Ishikawa (cell line): ENCODE measurements at regions not wholly inside any gene's neighbourhood (a gene's known extent, or its start where the extent isn't known, plus 50 kb on each side); places are given as distances from the start of the nearest gene placed in this dataset.

Experiments
- CEBPB ChIP-seq: IDR thresholded peaks from 2 replicates; pipeline ENCODE4 v1.6.1; 2012
- CREB1 ChIP-seq: IDR thresholded peaks from 2 replicates; pipeline ENCODE4 v1.6.1; 2012; ENCODE audit warnings: low read depth
- EGR1 ChIP-seq: IDR thresholded peaks from 2 replicates; pipeline ENCODE4 v1.6.1; 2012
- EP300 ChIP-seq: IDR thresholded peaks from 2 replicates; pipeline ENCODE4 v1.6.1; 2012; ENCODE audit warnings: borderline replicate concordance
- FOXM1 ChIP-seq: IDR thresholded peaks from 2 replicates; pipeline ENCODE4 v1.6.1; 2012; ENCODE audit warnings: low read depth, borderline replicate concordance
- NFIC ChIP-seq: IDR thresholded peaks from 2 replicates; pipeline ENCODE4 v1.6.1; 2012
- RAD21 ChIP-seq: IDR thresholded peaks from 2 replicates; pipeline ENCODE4 v1.6.1; 2012; ENCODE audit warnings: low read depth
- TAF1 ChIP-seq: IDR thresholded peaks from 2 replicates; pipeline ENCODE4 v1.6.1; 2012; ENCODE audit warnings: low read depth, mild to moderate bottlenecking
- TCF12 ChIP-seq: IDR thresholded peaks from 2 replicates; pipeline ENCODE4 v1.6.1; 2012; ENCODE audit warnings: low read depth
- TEAD4 ChIP-seq: IDR thresholded peaks from 2 replicates; pipeline ENCODE4 v1.6.1; 2012
- YY1 ChIP-seq: IDR thresholded peaks from 2 replicates; pipeline ENCODE4 v1.6.1; 2012; ENCODE audit warnings: low read depth
- TF ChIP-seq, protein P1 (sequence below): IDR thresholded peaks from 2 replicates; pipeline ENCODE4 v1.6.1; 2012; ENCODE audit warnings: low read depth, mild to moderate bottlenecking
- TF ChIP-seq, protein P2 (sequence below): IDR thresholded peaks from 2 replicates; pipeline ENCODE4 v1.6.1; 2012

DNA sequence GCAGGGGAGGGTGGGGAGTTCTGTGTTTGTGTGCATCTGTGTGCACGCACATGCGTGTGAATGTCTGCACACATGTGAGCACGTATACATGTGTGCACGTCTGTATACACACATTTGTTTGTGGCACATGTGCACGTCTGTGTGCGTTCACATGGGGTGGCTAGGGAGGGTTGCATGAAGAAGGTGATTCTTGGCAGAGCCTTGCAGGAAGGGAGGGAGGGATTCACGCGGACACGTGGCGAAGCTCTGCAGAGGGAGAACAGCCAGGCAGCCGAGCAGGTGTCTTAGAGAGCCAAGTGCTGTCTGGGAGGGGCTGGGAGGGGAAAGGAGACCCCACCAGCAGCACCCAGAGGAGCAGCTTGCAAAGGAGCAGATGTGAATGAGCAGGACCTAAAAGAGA lies 372.1 kb downstream of the BRD1 start:
- TF ChIP-seq CEBPB (no peak), YY1 (no peak), RAD21 (no peak), EGR1 (no peak)
- TF ChIP-seq, protein P1, sequence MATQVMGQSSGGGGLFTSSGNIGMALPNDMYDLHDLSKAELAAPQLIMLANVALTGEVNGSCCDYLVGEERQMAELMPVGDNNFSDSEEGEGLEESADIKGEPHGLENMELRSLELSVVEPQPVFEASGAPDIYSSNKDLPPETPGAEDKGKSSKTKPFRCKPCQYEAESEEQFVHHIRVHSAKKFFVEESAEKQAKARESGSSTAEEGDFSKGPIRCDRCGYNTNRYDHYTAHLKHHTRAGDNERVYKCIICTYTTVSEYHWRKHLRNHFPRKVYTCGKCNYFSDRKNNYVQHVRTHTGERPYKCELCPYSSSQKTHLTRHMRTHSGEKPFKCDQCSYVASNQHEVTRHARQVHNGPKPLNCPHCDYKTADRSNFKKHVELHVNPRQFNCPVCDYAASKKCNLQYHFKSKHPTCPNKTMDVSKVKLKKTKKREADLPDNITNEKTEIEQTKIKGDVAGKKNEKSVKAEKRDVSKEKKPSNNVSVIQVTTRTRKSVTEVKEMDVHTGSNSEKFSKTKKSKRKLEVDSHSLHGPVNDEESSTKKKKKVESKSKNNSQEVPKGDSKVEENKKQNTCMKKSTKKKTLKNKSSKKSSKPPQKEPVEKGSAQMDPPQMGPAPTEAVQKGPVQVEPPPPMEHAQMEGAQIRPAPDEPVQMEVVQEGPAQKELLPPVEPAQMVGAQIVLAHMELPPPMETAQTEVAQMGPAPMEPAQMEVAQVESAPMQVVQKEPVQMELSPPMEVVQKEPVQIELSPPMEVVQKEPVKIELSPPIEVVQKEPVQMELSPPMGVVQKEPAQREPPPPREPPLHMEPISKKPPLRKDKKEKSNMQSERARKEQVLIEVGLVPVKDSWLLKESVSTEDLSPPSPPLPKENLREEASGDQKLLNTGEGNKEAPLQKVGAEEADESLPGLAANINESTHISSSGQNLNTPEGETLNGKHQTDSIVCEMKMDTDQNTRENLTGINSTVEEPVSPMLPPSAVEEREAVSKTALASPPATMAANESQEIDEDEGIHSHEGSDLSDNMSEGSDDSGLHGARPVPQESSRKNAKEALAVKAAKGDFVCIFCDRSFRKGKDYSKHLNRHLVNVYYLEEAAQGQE = no peak
- TF ChIP-seq, protein P2, sequence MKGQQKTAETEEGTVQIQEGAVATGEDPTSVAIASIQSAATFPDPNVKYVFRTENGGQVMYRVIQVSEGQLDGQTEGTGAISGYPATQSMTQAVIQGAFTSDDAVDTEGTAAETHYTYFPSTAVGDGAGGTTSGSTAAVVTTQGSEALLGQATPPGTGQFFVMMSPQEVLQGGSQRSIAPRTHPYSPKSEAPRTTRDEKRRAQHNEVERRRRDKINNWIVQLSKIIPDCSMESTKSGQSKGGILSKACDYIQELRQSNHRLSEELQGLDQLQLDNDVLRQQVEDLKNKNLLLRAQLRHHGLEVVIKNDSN = no peak

DNA sequence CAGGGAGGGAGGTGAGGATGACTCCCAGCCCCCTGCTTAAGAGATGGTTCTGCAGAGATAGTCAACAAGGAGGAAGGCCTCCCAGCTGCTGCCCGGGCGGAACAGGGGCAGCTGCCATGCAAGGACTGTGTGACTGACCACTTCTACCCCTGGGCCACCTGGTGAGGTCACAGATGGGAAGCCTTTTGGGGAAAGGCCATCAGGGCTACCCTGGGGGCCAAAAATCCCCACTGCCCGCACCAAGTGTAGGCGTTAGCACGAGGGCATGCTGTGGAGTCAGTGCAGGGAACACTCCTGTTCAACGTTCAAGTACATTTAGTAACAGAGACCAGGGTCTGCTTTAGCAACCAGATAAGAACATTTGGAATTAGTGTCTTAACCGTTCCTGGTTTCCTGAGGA lies 372.9 kb downstream of the BRD1 start:
- TF ChIP-seq YY1 (no peak), EGR1 (no peak), TEAD4 (no peak), NFIC (no peak), CEBPB (no peak)
- TF ChIP-seq, protein P2 = no peak

DNA sequence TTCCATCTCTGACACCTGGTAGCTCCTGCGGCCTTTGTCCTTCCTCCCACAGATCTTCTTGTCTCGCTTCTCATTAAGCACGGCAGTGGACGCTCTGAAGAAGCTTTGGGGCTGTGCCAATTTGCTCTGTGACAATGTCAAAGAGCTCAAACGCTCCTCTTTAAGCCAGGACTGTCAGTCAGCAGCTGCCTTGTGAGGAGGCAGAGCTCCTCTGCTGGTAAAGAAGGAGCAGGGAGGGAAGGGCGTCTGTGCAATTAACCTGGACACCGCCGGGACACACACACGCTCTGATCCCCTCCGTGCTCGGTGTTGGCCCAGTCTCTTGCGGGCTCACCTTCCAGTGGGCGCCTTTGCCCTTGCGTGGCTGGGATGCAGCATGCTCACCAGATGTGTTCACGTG lies 373.9 kb downstream of the BRD1 start:
- no peak for TF ChIP-seq CEBPB
- TF ChIP-seq TAF1 = no peak
- TF ChIP-seq EP300 = no peak
- TF ChIP-seq NFIC = no peak
- TF ChIP-seq RAD21 = no peak
- no peak for TF ChIP-seq CREB1
- TF ChIP-seq TCF12 = no peak
- TF ChIP-seq, protein P1 = no peak

DNA sequence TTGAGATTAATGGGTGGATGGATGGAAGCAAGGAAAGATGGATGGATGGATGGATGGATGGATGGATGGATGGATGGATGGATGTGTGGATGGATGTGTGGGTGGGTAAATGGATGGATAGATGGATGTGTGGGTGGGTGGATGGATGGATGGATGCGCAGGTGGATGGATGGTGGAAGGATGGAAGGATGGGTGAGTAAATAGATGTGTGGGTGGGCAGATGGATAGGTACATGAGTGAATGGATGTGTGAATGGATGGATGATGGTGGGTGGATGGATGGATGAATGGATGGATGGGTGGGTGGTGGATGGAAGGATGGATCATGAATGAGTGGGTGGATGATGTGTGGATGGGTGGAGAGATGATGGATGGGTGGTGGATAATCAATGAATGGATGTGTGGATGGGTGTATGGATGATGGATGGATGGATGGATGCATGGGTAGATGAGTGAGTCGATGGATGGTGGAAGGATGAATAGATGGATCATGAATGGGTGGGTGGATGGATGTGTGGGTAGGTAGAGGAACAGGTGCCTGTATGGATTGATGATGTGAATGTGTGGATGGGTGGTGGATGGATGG lies 375.2 kb downstream of the BRD1 start:
- no peak for TF ChIP-seq CREB1
- TF ChIP-seq, protein P1 = no peak
- no peak for TF ChIP-seq TEAD4
- no peak for TF ChIP-seq YY1
- TF ChIP-seq EP300 = no peak
- no peak for TF ChIP-seq EGR1

DNA sequence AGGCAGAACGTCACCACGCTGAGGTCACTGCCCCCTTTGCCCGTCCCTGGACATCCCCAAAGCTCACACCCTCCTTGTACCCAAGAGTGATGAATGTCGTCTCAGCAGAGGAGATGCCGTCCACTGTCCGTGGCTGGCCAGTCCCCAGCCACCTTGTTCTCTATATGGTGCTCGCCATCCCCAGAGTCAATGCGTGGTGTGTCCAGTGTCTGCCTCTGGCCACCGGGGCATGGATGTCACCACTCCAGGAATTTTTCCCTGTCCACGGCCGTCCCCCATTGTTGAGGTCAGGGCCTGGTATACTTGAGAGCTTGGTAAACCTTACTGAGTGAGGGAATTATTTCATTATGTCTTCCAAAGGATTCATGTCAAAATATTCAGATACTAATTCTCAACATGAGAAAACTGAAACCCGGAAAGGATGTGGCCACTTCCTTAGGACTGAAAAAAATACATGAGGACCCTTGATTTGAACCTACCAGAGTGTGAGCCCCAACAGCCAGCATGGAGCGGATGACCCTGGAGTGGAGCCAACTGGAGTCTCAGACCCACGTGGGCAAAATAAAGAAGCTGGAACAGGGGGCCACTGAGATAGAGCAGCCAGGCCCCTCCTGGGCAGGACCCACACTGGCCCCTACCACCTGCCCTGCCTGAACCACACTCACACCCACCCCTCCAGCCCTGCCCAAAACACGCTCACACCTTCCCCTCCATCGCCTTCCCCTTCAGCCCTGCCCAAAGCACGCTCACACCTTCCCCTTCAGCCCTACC lies 376.4 kb downstream of the BRD1 start:
- TF ChIP-seq EGR1 (no peak), FOXM1 (no peak), NFIC (no peak), TEAD4 (no peak), TCF12 (no peak)
- TF ChIP-seq, protein P2 = no peak
- TF ChIP-seq, protein P1 = no peak
